Activated naive CD4-positive, alpha-beta T cell treated with anti-CD3 and anti-CD28 coated beads for 36 hours (primary cell): ENCODE measurements at regions not wholly inside any gene's neighbourhood (a gene's known extent, or its start where the extent isn't known, plus 50 kb on each side); places are given as distances from the start of the nearest gene placed in this dataset.
"Not testable (repeated sequence)": the region's sequence is repeated elsewhere in the genome, so short reads cannot be mapped to it uniquely, and the experiment has no call there.

Source experiments
- CTCF ChIA-PET: fragments of 350-600 bp; sonication (Branson Sonifier 250); formaldehyde crosslinking; loops from one replicate; lab custom pipeline; 2021; ENCODE audit warnings: antibody characterized with exemption; lab: Charles Lee
- DNase-seq: peaks from one replicate; pipeline ENCODE4 v3.0.0-alpha.2; 2020
- H3K27ac Mint-ChIP-seq: one replicate; pipeline ENCODE4 v1.8.0; 2021; ENCODE audit warnings: mild to moderate bottlenecking, mixed read lengths
- H3K27me3 Mint-ChIP-seq: one replicate; pipeline ENCODE4 v1.8.0; 2021; ENCODE audit warnings: low read depth, mixed read lengths
- H3K36me3 Mint-ChIP-seq: one replicate; pipeline ENCODE4 v1.8.0; 2021; ENCODE audit warnings: low read depth, mixed read lengths
- H3K4me1 Mint-ChIP-seq: one replicate; pipeline ENCODE4 v1.8.0; 2021; ENCODE audit warnings: low read depth, mixed read lengths
- H3K4me3 Mint-ChIP-seq: one replicate; pipeline ENCODE4 v1.8.0; 2021; ENCODE audit warnings: mild to moderate bottlenecking, moderate library complexity, mixed read lengths
- H3K9me3 Mint-ChIP-seq: one replicate; pipeline ENCODE4 v1.8.0; 2021; ENCODE audit warnings: mixed read lengths
- intact Hi-C: fragments of 100-400 bp; cut with micrococcal nuclease; formaldehyde crosslinking; loops from one replicate; pipeline ENCODE4 v1.15.1; 2023

DNA sequence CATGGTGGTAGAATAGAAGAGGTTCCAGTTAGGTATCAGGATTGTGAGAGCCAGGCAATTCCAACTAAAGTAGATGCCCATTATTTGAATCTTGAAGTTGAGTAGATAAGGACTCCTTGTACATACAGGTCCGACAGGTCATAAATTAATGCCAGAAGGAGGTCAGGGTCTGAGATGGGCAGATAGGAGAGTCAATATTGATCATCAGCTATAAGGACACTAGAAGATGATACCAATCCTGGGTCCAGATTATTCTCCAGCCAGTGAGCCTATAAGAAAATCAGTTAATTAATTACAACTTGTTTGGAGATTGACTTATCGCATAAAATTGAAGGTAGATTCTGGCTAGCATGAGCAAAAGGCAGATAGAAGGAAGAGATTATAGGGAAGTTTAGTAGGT, 378.4 kb upstream of the NAALADL2 start:
- Mint-ChIP-seq H3K27me3 (no peaks in the 10 kb centered on the region), H3K9me3 (no peaks in the 10 kb centered on the region), H3K4me1 (no peaks in the 10 kb centered on the region), H3K36me3 (no peaks in the 10 kb centered on the region), H3K27ac (no peak overlapping the region), H3K4me3 (no peak overlapping the region)
- CTCF ChIA-PET, result no interaction called here
- intact Hi-C loops, result no loop called here
- no peak for DNase-seq

DNA sequence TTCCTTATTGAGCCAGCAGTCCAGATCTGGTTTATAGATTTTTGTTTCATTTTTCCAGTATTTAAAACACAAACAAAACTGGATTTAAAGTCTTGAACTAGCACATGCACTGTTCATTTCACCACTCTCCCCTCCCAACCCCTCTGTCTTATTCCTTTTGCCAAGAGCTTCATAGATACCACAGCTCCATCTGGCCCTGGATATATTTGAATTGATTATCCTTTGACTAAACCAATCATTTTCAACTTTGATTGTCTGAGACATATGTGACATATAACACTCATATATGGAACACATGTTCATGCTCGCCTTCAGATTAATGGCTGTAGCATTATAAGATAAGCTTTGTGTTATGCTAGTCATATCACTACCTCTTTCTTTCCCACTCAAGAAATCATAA, 376.6 kb upstream of the NAALADL2 start:
- CTCF ChIA-PET, result no interaction called here
- Mint-ChIP-seq H3K4me3 (no peak overlapping the region), H3K36me3 (no peaks in the 10 kb centered on the region), H3K4me1 (no peaks in the 10 kb centered on the region), H3K27ac (no peak overlapping the region), H3K9me3 (no peaks in the 10 kb centered on the region), H3K27me3 (no peaks in the 10 kb centered on the region)
- no peak for DNase-seq
- intact Hi-C loops, result no loop called here

DNA sequence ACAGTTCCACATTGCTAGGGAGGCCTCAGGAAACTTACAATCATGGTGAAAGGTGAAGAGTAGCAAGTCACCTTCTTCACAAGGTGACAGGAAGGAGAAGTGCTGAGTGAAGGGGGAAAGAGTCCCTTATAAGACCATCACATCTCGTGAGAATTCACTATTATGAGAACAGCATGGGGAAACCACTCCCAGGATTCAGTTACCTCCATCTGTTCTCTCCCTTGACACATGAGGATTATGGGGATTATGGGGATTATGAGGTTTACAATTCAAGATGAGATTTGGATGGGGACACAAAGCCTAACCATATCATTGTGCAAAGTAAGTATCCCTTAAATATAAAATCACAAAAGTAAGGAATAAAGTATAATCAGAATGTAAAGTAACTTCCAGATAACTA, 375.9 kb upstream of the NAALADL2 start:
- no peak overlapping the region for H3K27ac Mint-ChIP-seq
- H3K27me3 Mint-ChIP-seq, result no peaks in the 10 kb centered on the region

DNA sequence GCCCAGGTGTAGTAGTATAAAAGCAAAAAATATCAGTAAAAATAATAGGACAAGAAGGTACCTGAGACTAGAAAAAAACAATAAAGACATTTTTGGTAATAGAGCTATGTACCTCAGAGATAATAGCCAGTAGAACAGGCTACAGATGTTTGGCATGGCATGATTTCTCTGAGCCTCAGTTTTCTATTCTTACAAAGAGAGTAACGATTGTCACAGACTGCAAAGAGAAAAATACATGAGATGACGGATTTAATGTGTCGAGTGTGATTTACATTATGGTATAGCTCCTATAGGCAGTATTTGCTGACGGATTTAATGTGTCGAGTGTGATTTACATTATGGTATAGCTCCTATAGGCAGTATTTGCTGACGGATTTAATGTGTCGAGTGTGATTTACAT, 375.3 kb upstream of the NAALADL2 start:
- H3K36me3 Mint-ChIP-seq, DNase-seq, H3K4me1 Mint-ChIP-seq, CTCF ChIA-PET, H3K27me3 Mint-ChIP-seq, intact Hi-C loops, H3K4me3 Mint-ChIP-seq, H3K27ac Mint-ChIP-seq, H3K9me3 Mint-ChIP-seq: not testable (repeated sequence)

More for the DNA sequence above, 375.9 kb upstream of the NAALADL2 start:
- DNase-seq, result no peak
- CTCF ChIA-PET, result no interaction called here
- Mint-ChIP-seq H3K36me3 (no peaks in the 10 kb centered on the region), H3K4me3 (no peak overlapping the region), H3K9me3 (no peaks in the 10 kb centered on the region), H3K4me1 (no peaks in the 10 kb centered on the region)
- intact Hi-C loops, result no loop called here

DNA sequence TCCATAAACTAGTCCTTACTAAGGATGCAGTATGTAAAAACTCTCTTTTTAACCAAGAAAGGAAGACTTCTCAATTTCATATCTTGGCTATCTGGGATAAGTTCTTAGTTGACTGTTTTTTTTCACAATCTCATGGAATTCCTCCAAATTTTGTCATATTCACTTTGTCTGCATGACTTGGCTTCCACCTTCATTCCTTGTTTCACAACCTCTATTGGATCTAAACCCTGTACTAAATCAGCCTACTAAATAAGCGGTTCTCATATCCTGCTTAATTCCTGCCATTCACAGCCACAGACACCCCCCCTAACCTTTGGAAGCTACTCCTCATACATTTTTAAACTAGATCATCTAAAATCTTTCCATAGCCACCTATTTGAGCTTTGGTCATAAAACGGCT, 370.6 kb upstream of the NAALADL2 start:
- Mint-ChIP-seq H3K4me1 (no peaks in the 10 kb centered on the region), H3K4me3 (no peak overlapping the region), H3K27ac (no peak overlapping the region), H3K27me3 (no peaks in the 10 kb centered on the region), H3K36me3 (no peaks in the 10 kb centered on the region), H3K9me3 (no peaks in the 10 kb centered on the region)
- CTCF ChIA-PET, result no interaction called here
- no peak for DNase-seq
- intact Hi-C loops, result no loop called here

DNA sequence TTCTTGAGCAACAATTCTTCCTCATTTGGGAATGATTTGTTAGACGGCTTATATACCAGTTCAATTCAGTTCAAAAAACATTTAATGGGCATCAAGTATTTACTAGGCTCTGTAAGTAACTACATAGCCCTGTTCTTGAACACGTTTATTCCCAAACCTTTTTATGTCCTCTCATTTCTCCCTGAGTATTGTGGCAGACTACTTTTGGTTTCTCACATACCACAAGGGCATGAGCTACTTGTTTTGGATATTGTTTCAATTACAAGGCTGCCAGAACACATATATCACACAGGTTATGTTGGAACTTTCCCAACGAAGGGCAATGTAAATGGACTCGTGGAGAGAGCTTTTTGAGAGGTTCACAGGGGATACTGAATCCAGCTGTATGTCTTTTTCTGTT, 363.8 kb upstream of the NAALADL2 start:
- no peaks in the 10 kb centered on the region for H3K36me3 Mint-ChIP-seq
- no peak overlapping the region for H3K27ac Mint-ChIP-seq
- CTCF ChIA-PET, result interaction anchor here (0.6 kb wide), 1 partner anchor 61 kb away, joined by 4 read pairs; no protein-coding TSS in a partner anchor
- H3K4me3 Mint-ChIP-seq, result no peak overlapping the region
- no peaks in the 10 kb centered on the region for H3K27me3 Mint-ChIP-seq
- H3K4me1 Mint-ChIP-seq, result no peaks in the 10 kb centered on the region
- H3K9me3 Mint-ChIP-seq, result no peaks in the 10 kb centered on the region
- intact Hi-C loops, result no loop called here
- no peak for DNase-seq

DNA sequence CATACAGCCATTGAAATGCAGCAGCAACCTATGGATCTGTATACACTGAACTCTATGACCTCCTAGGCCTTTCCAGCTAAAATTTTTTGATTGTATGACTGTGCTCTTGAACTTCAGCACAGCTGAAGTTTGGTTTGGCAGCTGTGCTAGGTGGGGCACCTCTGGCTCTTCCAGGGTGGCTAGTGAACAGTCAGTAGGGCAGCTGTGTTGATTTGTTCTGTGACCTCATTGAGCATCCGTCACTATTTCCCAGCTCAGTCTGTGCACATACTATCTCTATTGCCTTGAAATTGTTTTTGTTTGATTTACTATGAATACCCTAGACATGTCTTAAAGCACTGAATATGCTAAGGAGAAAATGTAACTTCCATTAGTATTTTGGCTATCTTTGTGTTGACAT, 363.2 kb upstream of the NAALADL2 start:
- no peaks in the 10 kb centered on the region for H3K27me3 Mint-ChIP-seq
- H3K9me3 Mint-ChIP-seq, result no peaks in the 10 kb centered on the region
- CTCF ChIA-PET, result interaction anchor here (0.6 kb wide), 1 partner anchor 61 kb away, joined by 4 read pairs; no protein-coding TSS in a partner anchor
- no peak overlapping the region for H3K27ac Mint-ChIP-seq
- intact Hi-C loops, result no loop called here
- no peaks in the 10 kb centered on the region for H3K36me3 Mint-ChIP-seq
- H3K4me3 Mint-ChIP-seq, result no peak overlapping the region
- H3K4me1 Mint-ChIP-seq, result no peaks in the 10 kb centered on the region
- DNase-seq, result no peak

DNA sequence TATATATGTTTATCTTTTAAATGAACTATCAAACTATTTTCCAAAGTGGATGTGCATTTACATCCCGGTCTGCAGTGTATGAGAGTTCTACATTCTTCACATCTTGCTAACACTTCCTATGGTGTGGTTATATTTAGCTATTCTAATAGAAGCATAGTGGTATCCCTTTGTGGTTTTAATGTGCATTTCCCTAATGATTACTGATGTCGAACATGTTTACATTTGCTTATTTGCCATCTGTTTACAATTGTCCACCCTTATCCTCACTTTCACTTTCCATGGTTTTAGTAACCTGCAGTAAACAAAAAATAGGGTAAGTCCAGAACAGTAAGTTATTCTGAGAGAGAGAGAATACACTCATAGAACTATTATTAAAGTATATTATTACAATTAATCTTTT, 360.5 kb upstream of the NAALADL2 start:
- Mint-ChIP-seq H3K27me3 (no peaks in the 10 kb centered on the region), H3K36me3 (no peaks in the 10 kb centered on the region), H3K27ac (no peak overlapping the region), H3K9me3 (no peaks in the 10 kb centered on the region), H3K4me1 (no peaks in the 10 kb centered on the region), H3K4me3 (no peak overlapping the region)
- CTCF ChIA-PET, result no interaction called here
- no peak for DNase-seq
- intact Hi-C loops, result no loop called here

DNA sequence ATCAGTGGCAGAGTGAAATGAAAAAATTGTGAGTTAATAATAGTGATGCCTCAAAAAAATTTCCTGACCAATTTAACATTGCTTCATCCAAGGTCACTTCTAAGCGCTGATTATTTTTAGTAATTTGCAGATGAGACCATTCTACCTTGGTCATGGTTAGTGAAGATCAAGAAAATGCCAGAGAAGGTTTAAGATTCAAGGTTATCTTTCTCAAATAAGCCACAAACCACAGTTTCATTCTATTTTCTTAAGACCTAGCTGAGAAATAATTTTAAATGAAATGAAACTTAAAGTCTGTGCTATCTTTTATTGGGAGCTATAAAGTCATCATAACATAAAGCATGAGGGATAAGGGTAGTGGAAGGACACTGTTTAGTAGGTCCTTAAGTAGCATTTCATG, 353.9 kb upstream of the NAALADL2 start:
- CTCF ChIA-PET, result no interaction called here
- no peak for DNase-seq
- no peaks in the 10 kb centered on the region for H3K4me1 Mint-ChIP-seq
- H3K27me3 Mint-ChIP-seq, result no peaks in the 10 kb centered on the region
- H3K9me3 Mint-ChIP-seq, result no peaks in the 10 kb centered on the region
- no peaks in the 10 kb centered on the region for H3K36me3 Mint-ChIP-seq
- H3K4me3 Mint-ChIP-seq, result no peak overlapping the region
- no peak overlapping the region for H3K27ac Mint-ChIP-seq
- intact Hi-C loops, result no loop called here

DNA sequence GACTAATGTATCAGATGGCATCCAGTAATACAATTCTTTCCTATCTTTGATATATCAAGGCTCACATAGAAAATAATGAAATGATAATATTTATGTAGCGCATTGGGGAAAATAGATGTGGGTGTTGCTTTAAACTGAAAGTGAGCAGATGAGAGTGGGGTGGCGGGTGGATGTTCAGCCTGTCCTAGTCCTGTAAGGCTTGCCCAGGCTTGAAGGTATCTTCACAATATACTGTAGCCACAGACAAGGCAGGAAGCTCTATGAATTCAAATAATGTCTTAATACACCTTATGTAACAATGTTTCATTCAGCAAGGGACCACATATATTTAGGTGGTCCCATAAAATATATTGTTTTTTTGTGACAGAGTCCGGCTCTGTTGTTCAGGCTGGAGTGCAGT, 334.9 kb upstream of the NAALADL2 start:
- CTCF ChIA-PET, result no interaction called here
- Mint-ChIP-seq H3K36me3 (no peaks in the 10 kb centered on the region), H3K4me3 (no peak overlapping the region), H3K27me3 (no peaks in the 10 kb centered on the region), H3K27ac (no peak overlapping the region), H3K9me3 (peaks cover 4% of the 10 kb centered on the region), H3K4me1 (no peaks in the 10 kb centered on the region)
- intact Hi-C loops, result no loop called here
- DNase-seq, result no peak

DNA sequence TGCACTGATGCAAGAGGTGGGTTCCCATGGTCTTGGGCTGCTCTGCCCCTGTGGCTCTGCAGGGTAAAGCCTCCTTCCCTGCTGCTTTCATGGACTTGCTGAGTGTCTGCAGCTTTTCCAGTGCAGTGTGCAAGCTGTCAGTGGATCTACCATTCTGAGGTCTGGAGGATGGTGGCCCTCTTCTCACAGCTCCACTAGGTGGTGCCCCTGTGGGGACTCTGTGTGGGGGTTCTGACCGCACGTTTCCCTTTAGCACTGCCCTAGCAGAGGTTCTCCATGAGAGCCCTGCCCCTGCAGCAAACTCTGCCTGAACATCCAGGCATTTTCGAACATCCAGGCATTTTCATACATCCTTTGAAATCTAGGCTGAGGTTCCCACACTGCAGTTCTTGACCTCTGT, 329.8 kb upstream of the NAALADL2 start:
- intact Hi-C loops, result no loop called here
- Mint-ChIP-seq H3K9me3 (peaks cover 2% of the 10 kb centered on the region), H3K27ac (no peak overlapping the region), H3K36me3 (no peaks in the 10 kb centered on the region), H3K4me1 (no peaks in the 10 kb centered on the region), H3K4me3 (no peak overlapping the region), H3K27me3 (no peaks in the 10 kb centered on the region)
- CTCF ChIA-PET, result no interaction called here
- no peak for DNase-seq

DNA sequence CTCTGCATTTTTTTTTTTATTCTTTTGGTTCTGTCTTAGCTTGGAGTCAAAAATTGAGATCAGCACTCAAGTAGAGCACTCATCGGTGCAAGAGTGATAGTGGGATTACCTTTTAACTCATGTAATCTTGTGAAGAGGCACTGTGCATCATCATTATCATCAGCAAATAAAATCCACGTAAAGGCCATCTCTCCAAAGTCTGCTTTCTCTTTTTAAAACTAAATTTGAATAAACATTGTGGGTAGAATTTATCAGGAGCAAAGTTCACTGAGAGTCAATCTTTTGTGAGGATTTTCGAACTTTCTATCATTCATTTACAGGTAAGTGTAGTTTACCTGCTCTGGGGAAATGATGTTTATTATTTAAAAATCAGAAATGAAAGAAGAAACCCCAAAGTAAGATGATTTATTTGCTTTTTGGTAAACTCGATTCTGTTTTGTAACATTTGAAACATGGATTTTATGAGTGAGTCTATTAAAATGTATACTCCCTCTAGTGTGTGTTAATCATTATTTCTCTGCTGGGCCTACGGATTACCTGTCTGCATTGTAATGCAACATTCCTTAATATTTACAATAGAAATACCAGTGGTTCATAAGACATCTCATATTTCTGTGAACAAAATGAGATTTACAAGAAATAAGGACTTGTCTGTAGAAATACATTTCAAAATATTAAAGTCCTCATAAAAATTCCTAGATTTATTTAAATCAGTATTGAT, 327.7 kb upstream of the NAALADL2 start:
- intact Hi-C loops, result no loop called here
- Mint-ChIP-seq H3K4me1 (no peaks in the 10 kb centered on the region), H3K9me3 (no peaks in the 10 kb centered on the region), H3K36me3 (no peaks in the 10 kb centered on the region), H3K27ac (no peak overlapping the region), H3K27me3 (no peaks in the 10 kb centered on the region), H3K4me3 (no peak overlapping the region)
- DNase-seq, result no peak
- CTCF ChIA-PET, result no interaction called here

DNA sequence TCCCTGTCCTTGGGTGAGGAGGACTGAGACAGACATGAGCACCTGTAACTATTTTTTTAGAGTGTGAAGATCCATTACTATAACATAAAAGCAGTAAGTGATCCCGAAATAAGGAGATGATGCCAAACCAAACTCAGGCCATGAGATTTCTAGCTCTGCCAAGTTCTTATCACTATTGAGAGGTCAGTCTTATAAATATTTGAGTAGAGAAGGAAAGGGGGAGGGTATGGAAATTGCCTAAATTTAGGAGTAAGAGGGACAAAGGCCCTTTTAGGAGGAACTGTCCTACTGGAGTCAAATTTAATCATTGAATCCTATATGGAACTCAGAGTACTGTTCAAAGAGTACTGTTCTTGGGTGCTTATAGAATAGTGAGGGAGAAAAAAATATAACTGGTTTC, 326.9 kb upstream of the NAALADL2 start:
- Mint-ChIP-seq H3K27ac (no peak overlapping the region), H3K36me3 (no peaks in the 10 kb centered on the region), H3K4me3 (no peak overlapping the region), H3K9me3 (no peaks in the 10 kb centered on the region), H3K27me3 (no peaks in the 10 kb centered on the region), H3K4me1 (no peaks in the 10 kb centered on the region)
- intact Hi-C loops, result no loop called here
- no peak for DNase-seq
- CTCF ChIA-PET, result interaction anchor here (1.0 kb wide), 1 partner anchor 103 kb away, joined by 3 read pairs; no protein-coding TSS in a partner anchor
